Esophagus muscularis mucosa (tissue), 4 donors: ENCODE measurements at regions not wholly inside any gene's neighbourhood (a gene's known extent, or its start where the extent isn't known, plus 50 kb on each side); places are given as distances from the start of the nearest gene placed in this dataset.

Experiments
- CTCF ChIP-seq, 3 experiments: fragments of 200-600 bp in 2 of 3; fragments of 450-650 bp in 1 of 3; sonication (generic) in 2 of 3; IDR thresholded peaks; one replicate each; pipeline ENCODE4 v1.5.1; 2017 to 2019; ENCODE audit warnings: antibody characterized with exemption in 3 of 3, mild to moderate bottlenecking in 2 of 3, moderate library complexity in 1 of 3
- EP300 ChIP-seq: sonication (generic); formaldehyde crosslinking; IDR thresholded peaks from one replicate; pipeline ENCODE4 v1.6.1; 2017; ENCODE audit warnings: antibody characterized with exemption
- POLR2A ChIP-seq: fragments of 450-650 bp; IDR thresholded peaks from one replicate; pipeline ENCODE4 v1.6.1; 2017; ENCODE audit warnings: antibody characterized with exemption, moderate library complexity, mild to moderate bottlenecking, low read depth
- POLR2AphosphoS5 ChIP-seq, 2 donors: sonication (generic); formaldehyde crosslinking; IDR thresholded peaks; one replicate each; pipeline ENCODE4 v1.6.1; 2017; ENCODE audit warnings: antibody characterized with exemption in 2 of 2

GRCh38 chr2:120892967-120893667 is 157.4 kb downstream of the GLI2 start:
- no peak for TF ChIP-seq POLR2A
- TF ChIP-seq CTCF (IDR thresholded peaks at IDR 0.05), result no peak
- TF ChIP-seq EP300, result no peak
- TF ChIP-seq POLR2AphosphoS5 (IDR thresholded peaks at IDR 0.05), result no peak
